ENCODE measurements at regions not wholly inside any gene's neighbourhood (a gene's known extent, or its start where the extent isn't known, plus 50 kb on each side); places are given as distances from the start of the nearest gene placed in this dataset.

GRCh38 chr1:222290866-222291265 is 257.0 kb downstream of the HHIPL2 start:
- no peak for DNase-seq (ENCODE audit: low read depth in 2 of 2)

- no peak for DNase-seq (ENCODE audit: low read depth in 2 of 2)
Observed at GRCh38 chr1:222288053-222288452, 259.9 kb downstream of the HHIPL2 start.

GRCh38 chr1:222286011-222286410 is 261.9 kb downstream of the HHIPL2 start:
- no peak for DNase-seq (ENCODE audit: low read depth in 2 of 2)

- no peak for DNase-seq (ENCODE audit: low read depth in 2 of 2)
Observed at GRCh38 chr1:222285526-222285925, 262.4 kb downstream of the HHIPL2 start.

- no peak for DNase-seq (ENCODE audit: low read depth in 2 of 2)
Observed at GRCh38 chr1:222284466-222284865, 263.4 kb downstream of the HHIPL2 start.

GRCh38 chr1:222283147-222283768 is 264.6 kb downstream of the HHIPL2 start:
- peak; percentile 85 to 89 for DNase-seq (ENCODE audit: low read depth in 2 of 2)

- DNase-seq (ENCODE audit: low read depth in 2 of 2) = no peak
Observed at GRCh38 chr1:222279591-222279990, 268.3 kb downstream of the HHIPL2 start.

- DNase-seq (ENCODE audit: low read depth in 2 of 2) = no peak
Observed at GRCh38 chr1:222278501-222278900, 269.4 kb downstream of the HHIPL2 start.

GRCh38 chr1:222275729-222276465 is 272.0 kb downstream of the HHIPL2 start:
- DNase-seq (ENCODE audit: low read depth in 2 of 2) = no peak

- peak; percentile 18 to 20 for DNase-seq (ENCODE audit: low read depth in 2 of 2)
Observed at GRCh38 chr1:222275001-222275728, 272.7 kb downstream of the HHIPL2 start.

- no peak for DNase-seq (ENCODE audit: low read depth in 2 of 2)
Observed at GRCh38 chr1:222266223-222267196, 281.4 kb downstream of the HHIPL2 start.

- no peak for DNase-seq (ENCODE audit: low read depth in 2 of 2)
Observed at GRCh38 chr1:222263791-222264190, 284.1 kb downstream of the HHIPL2 start.

- no peak for DNase-seq (ENCODE audit: low read depth in 2 of 2)
Observed at GRCh38 chr1:222257027-222257426, 290.9 kb downstream of the HHIPL2 start.

GRCh38 chr1:222256058-222256457 is 291.8 kb downstream of the HHIPL2 start:
- DNase-seq (ENCODE audit: low read depth in 2 of 2) = no peak

GRCh38 chr1:222252788-222253187 is 295.1 kb downstream of the HHIPL2 start:
- DNase-seq (ENCODE audit: low read depth in 2 of 2) = no peak

GRCh38 chr1:222251847-222252246 is 296.1 kb downstream of the HHIPL2 start:
- no peak for DNase-seq (ENCODE audit: low read depth in 2 of 2)

- DNase-seq (ENCODE audit: low read depth in 2 of 2) = peak; percentile 61
Observed at GRCh38 chr1:222250376-222250775, 297.5 kb downstream of the HHIPL2 start.

GRCh38 chr1:222247811-222248310 is 300.0 kb downstream of the HHIPL2 start:
- DNase-seq (ENCODE audit: low read depth in 2 of 2) = no peak

- DNase-seq (ENCODE audit: low read depth in 2 of 2) = no peak
Observed at GRCh38 chr1:222247081-222247480, 300.8 kb downstream of the HHIPL2 start.

- DNase-seq (ENCODE audit: low read depth in 2 of 2) = no peak
Observed at GRCh38 chr1:222243902-222244301, 304.0 kb downstream of the HHIPL2 start.

- no peak for DNase-seq (ENCODE audit: low read depth in 2 of 2)
Observed at GRCh38 chr1:222242492-222242891, 305.4 kb downstream of the HHIPL2 start.

Data from fibroblast of skin of left biceps (primary cell).